ENCODE measurements at regions not wholly inside any gene's neighbourhood (a gene's known extent, or its start where the extent isn't known, plus 50 kb on each side); places are given as distances from the start of the nearest gene placed in this dataset.

- no peak for TF ChIP-seq CTCF (IDR thresholded peaks at IDR 0.05; ENCODE audit: insufficient read depth, low read length)
- no peak for TF ChIP-seq GABPA (IDR thresholded peaks at IDR 0.05; ENCODE audit: low read depth)
- no peak for TF ChIP-seq POLR2AphosphoS5 (IDR thresholded peaks at IDR 0.05; ENCODE audit: low read depth)
Observed at GRCh38 chr5:36526537-36526936, 79.9 kb upstream of the SLC1A3 start.

Measured in HL-60 (cell line).